Prostate gland (tissue), 2 donors: ENCODE measurements at regions not wholly inside any gene's neighbourhood (a gene's known extent, or its start where the extent isn't known, plus 50 kb on each side); places are given as distances from the start of the nearest gene placed in this dataset.

Experiments used
- POLR2A ChIP-seq: fragments of 450-650 bp; IDR thresholded peaks from one replicate; pipeline ENCODE4 v1.6.1; 2016; ENCODE audit warnings: antibody characterized with exemption, mild to moderate bottlenecking
- TF ChIP-seq, protein P1 (sequence below), 4 experiments: fragments of 200-600 bp in 2 of 4; fragments of 450-650 bp in 2 of 4; sonication (generic) in 2 of 4; IDR thresholded peaks; 1 replicate in 3 of 4; 2 replicates in 1 of 4; pipeline ENCODE4 v1.5.1; 2016 to 2019; ENCODE audit warnings: antibody characterized with exemption in 4 of 4, mild to moderate bottlenecking in 2 of 4, moderate library complexity in 2 of 4

DNA sequence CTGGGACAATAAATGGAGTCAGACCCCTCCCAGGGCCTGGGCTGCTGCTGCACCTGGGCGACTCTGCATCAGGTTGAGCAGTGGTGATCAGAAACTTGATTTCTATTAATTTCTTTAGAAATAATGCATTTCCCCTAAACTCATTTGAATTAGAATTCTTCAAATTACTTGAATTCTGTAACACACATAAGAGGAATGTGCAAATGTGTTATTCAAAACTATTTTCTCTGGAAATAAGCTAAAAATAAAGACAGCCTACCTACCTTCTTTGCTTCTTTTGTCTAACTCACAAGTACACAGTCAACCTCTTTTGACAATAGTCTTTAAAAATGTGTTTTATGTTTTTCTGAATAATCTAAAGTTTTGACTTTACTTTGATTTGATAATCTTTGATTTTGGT lies 433.0 kb downstream of the KLF12 start:
- TF ChIP-seq, protein P1, sequence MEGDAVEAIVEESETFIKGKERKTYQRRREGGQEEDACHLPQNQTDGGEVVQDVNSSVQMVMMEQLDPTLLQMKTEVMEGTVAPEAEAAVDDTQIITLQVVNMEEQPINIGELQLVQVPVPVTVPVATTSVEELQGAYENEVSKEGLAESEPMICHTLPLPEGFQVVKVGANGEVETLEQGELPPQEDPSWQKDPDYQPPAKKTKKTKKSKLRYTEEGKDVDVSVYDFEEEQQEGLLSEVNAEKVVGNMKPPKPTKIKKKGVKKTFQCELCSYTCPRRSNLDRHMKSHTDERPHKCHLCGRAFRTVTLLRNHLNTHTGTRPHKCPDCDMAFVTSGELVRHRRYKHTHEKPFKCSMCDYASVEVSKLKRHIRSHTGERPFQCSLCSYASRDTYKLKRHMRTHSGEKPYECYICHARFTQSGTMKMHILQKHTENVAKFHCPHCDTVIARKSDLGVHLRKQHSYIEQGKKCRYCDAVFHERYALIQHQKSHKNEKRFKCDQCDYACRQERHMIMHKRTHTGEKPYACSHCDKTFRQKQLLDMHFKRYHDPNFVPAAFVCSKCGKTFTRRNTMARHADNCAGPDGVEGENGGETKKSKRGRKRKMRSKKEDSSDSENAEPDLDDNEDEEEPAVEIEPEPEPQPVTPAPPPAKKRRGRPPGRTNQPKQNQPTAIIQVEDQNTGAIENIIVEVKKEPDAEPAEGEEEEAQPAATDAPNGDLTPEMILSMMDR (IDR thresholded peaks at IDR 0.05) = no peak
- no peak for TF ChIP-seq POLR2A
